H1 (cell line): ENCODE measurements at regions not wholly inside any gene's neighbourhood (a gene's known extent, or its start where the extent isn't known, plus 50 kb on each side); places are given as distances from the start of the nearest gene placed in this dataset.

ENCODE experiments used
- CTCF ChIA-PET: fragments of 300-600 bp; sonication (Branson Sonifier 250); formaldehyde crosslinking; loops from one replicate; lab custom pipeline; 2021; ENCODE audit not compliant: partially characterized antibody; lab: Charles Lee
- POLR2A ChIA-PET: fragments of 300-600 bp; sonication (Branson Sonifier 250); formaldehyde crosslinking; loops from one replicate; lab custom pipeline; 2021; ENCODE audit warnings: inconsistent platforms; ENCODE audit not compliant: partially characterized antibody; lab: Charles Lee
- DNase-seq, 2 experiments: peaks; one replicate each; pipeline versions ENCODE4 v3.0.0 to v3.0.0-alpha.2; 2010 to 2022; ENCODE audit warnings: low spot score in 2 of 2, low read depth in 1 of 2, mixed read lengths in 1 of 2
- FAIRE-seq: peaks from 2 replicates; lab custom pipeline; 2011; peaks lifted over from hg19 to GRCh38; lab: Jason Lieb, UNC
- H2AFZ ChIP-seq: 2 replicates; pipeline ENCODE4 v1.8.1; 2012; ENCODE audit warnings: low read length, inconsistent platforms
- H2AK5ac ChIP-seq: 2 replicates; pipeline ENCODE4 v1.6.1; 2013; ENCODE audit warnings: low read depth, low read length
- H2BK120ac ChIP-seq: replicated peaks from 2 replicates; pipeline ENCODE3; 2013; ENCODE audit warnings: low read depth, low read length, inconsistent platforms
- H2BK12ac ChIP-seq: 2 replicates; pipeline ENCODE4 v1.6.1; 2013; ENCODE audit warnings: low read depth, low read length
- H2BK15ac ChIP-seq: 2 replicates; pipeline ENCODE4 v1.6.1; 2013; ENCODE audit warnings: low read length
- H2BK20ac ChIP-seq: 2 replicates; pipeline ENCODE4 v1.6.1; 2013; ENCODE audit warnings: low read length
- H2BK5ac ChIP-seq: 2 replicates; pipeline ENCODE4 v1.6.1; 2013; ENCODE audit warnings: low read depth, low read length
- H3K14ac ChIP-seq: 2 replicates; pipeline ENCODE4 v1.6.1; 2013; ENCODE audit warnings: inconsistent platforms; ENCODE audit not compliant: insufficient read length
- H3K18ac ChIP-seq: 2 replicates; pipeline ENCODE4 v1.6.1; 2013; ENCODE audit warnings: low read length; ENCODE audit errors: extremely low read depth
- H3K23ac ChIP-seq: 2 replicates; pipeline ENCODE4 v1.6.1; 2013; ENCODE audit warnings: inconsistent platforms; ENCODE audit not compliant: insufficient read length
- H3K23me2 ChIP-seq: 2 replicates; pipeline ENCODE4 v1.6.1; 2013; ENCODE audit warnings: low read depth, low read length
- H3K27ac ChIP-seq: 2 replicates; pipeline ENCODE4 v1.6.1; 2011; ENCODE audit warnings: low read depth, low read length, inconsistent platforms
- H3K27me3 ChIP-seq, 4 experiments: replicated peaks in 1 of 4; 1 replicate in 1 of 4; 2 replicates in 3 of 4; pipeline versions ENCODE4 v1.6.1 to v1.8.1; 2011 to 2013; ENCODE audit warnings: low read length in 3 of 4, mild to moderate bottlenecking in 3 of 4, inconsistent platforms in 2 of 4, mixed read lengths in 2 of 4, moderate library complexity in 1 of 4; ENCODE audit not compliant: control insufficient read depth in 3 of 4, insufficient read depth in 3 of 4; ENCODE audit errors: extremely low read depth in 1 of 4
- H3K36me3 ChIP-seq, 4 experiments: 2 replicates each; pipeline versions ENCODE4 v1.6.1 to v1.8.1; 2011 to 2013; ENCODE audit warnings: mild to moderate bottlenecking in 4 of 4, low read length in 3 of 4, moderate library complexity in 2 of 4, control low read depth in 1 of 4, inconsistent platforms in 1 of 4; ENCODE audit not compliant: insufficient read depth in 4 of 4, control insufficient read depth in 2 of 4
- H3K4ac ChIP-seq: replicated peaks from 2 replicates; pipeline ENCODE3; 2013; ENCODE audit warnings: low read length, low read depth, mixed read lengths, inconsistent platforms; ENCODE audit not compliant: insufficient read length
- H3K4me1 ChIP-seq, 4 experiments: replicated peaks in 1 of 4; 1 replicate in 1 of 4; 2 replicates in 3 of 4; pipeline versions ENCODE4 v1.6.1 to v1.8.1; 2011 to 2013; ENCODE audit warnings: low read length in 3 of 4, inconsistent platforms in 2 of 4, mixed read lengths in 1 of 4; ENCODE audit not compliant: insufficient read depth in 4 of 4, control insufficient read depth in 3 of 4
- H3K4me2 ChIP-seq, 2 experiments: 2 replicates each; pipeline versions ENCODE4 v1.6.1 to v1.8.1; 2011 to 2013; ENCODE audit warnings: low read depth in 2 of 2, low read length in 2 of 2, control low read depth in 1 of 2, inconsistent platforms in 1 of 2, mild to moderate bottlenecking in 1 of 2; ENCODE audit not compliant: insufficient read depth in 1 of 2
- H3K4me3 ChIP-seq, 4 experiments: fragments of 200-600, 300-600 bp in 1 of 4; sonication (generic), shearing (Covaris generic), sonication (Bioruptor Twin) in 1 of 4; 2 replicates each; pipeline versions ENCODE4 v1.5.1 to v1.8.1; 2011 to 2016; ENCODE audit warnings: low read length in 4 of 4, low read depth in 3 of 4, control low read depth in 2 of 4, inconsistent platforms in 2 of 4, mild to moderate bottlenecking in 2 of 4, mixed read lengths in 1 of 4, moderate library complexity in 1 of 4; ENCODE audit not compliant: insufficient read depth in 2 of 4; ENCODE audit errors: extremely low read depth in 1 of 4
- H3K56ac ChIP-seq: replicated peaks from 2 replicates; pipeline ENCODE3; 2013; ENCODE audit warnings: low read depth, mild to moderate bottlenecking, mixed read lengths, low read length, inconsistent platforms; ENCODE audit not compliant: insufficient read length
- H3K79me1 ChIP-seq: 2 replicates; pipeline ENCODE4 v1.6.1; 2013; ENCODE audit warnings: low read depth, low read length, control low read depth
- H3K79me2 ChIP-seq, 2 experiments: 2 replicates each; pipeline versions ENCODE4 v1.6.1 to v1.8.1; 2012 to 2013; ENCODE audit warnings: low read length in 2 of 2, mild to moderate bottlenecking in 2 of 2, inconsistent platforms in 1 of 2; ENCODE audit not compliant: insufficient read depth in 2 of 2, control insufficient read depth in 1 of 2
- H3K9ac ChIP-seq, 4 experiments: replicated peaks in 1 of 4; 1 replicate in 1 of 4; 2 replicates in 3 of 4; pipeline versions ENCODE4 v1.6.1 to v1.8.1; 2011 to 2013; ENCODE audit warnings: low read depth in 3 of 4, low read length in 3 of 4, control low read depth in 2 of 4, mild to moderate bottlenecking in 2 of 4, moderate library complexity in 2 of 4, inconsistent platforms in 1 of 4; ENCODE audit errors: extremely low read depth in 1 of 4
- H3K9me3 ChIP-seq, 2 experiments: 2 replicates each; pipeline versions ENCODE4 v1.6.1 to v1.8.1; 2012 to 2013; ENCODE audit warnings: mild to moderate bottlenecking in 2 of 2, moderate library complexity in 2 of 2, control low read depth in 1 of 2, inconsistent platforms in 1 of 2, low read depth in 1 of 2, low read length in 1 of 2, mixed read lengths in 1 of 2; ENCODE audit not compliant: insufficient read depth in 2 of 2
- H4K20me1 ChIP-seq, 2 experiments: replicated peaks in 1 of 2; 2 replicates each; pipeline versions ENCODE3 to v1.8.1; 2011 to 2013; ENCODE audit warnings: inconsistent platforms in 2 of 2, low read length in 2 of 2, mild to moderate bottlenecking in 1 of 2; ENCODE audit not compliant: insufficient read depth in 2 of 2, control insufficient read depth in 1 of 2
- H4K5ac ChIP-seq: 2 replicates; pipeline ENCODE4 v1.6.1; 2013; ENCODE audit warnings: low read length, low read depth, mixed read lengths, inconsistent platforms; ENCODE audit not compliant: insufficient read length
- H4K8ac ChIP-seq: 2 replicates; pipeline ENCODE4 v1.8.0; 2013; ENCODE audit warnings: mild to moderate bottlenecking, moderate library complexity, low read length, inconsistent platforms; ENCODE audit not compliant: insufficient read depth; ENCODE audit errors: extremely low read depth
- H4K91ac ChIP-seq: replicated peaks from 2 replicates; pipeline ENCODE3; 2013; ENCODE audit warnings: low read length, mixed read lengths, inconsistent platforms; ENCODE audit not compliant: insufficient read length
- EP300 ChIP-seq, 2 experiments: IDR thresholded peaks; 1 replicate in 1 of 2; 2 replicates in 1 of 2; pipeline ENCODE4 v1.6.1; 2011 to 2012; ENCODE audit warnings: low read depth in 2 of 2, low read length in 2 of 2, mild to moderate bottlenecking in 2 of 2, borderline replicate concordance in 1 of 2, inconsistent platforms in 1 of 2, moderate library complexity in 1 of 2
- TAF1 ChIP-seq: IDR thresholded peaks from 2 replicates; pipeline ENCODE4 v1.6.1; 2011; ENCODE audit warnings: mild to moderate bottlenecking, low read depth, low read length
- WGBS, 2 experiments: shearing (Covaris generic) in 1 of 2; methylation state at CpG; one replicate each; pipeline versions ENCODE4 v1.1.6 to v1.1.7; 2013 to 2015; ENCODE audit warnings: low lambda C conversion rate in 2 of 2, mixed read lengths in 2 of 2, inconsistent platforms in 1 of 2, low coverage in 1 of 2, missing lambda C conversion rate in 1 of 2; ENCODE audit not compliant: insufficient replicate concordance in 2 of 2, insufficient coverage in 1 of 2, insufficient read length in 1 of 2; ENCODE audit errors: extremely low coverage in 1 of 2, missing lambda C conversion rate in 1 of 2; 5-methylcytosine and 5-hydroxymethylcytosine counted together

- no peaks in the 10 kb centered on the region for H3K79me2 ChIP-seq
- H3K9ac ChIP-seq: no peak overlapping the region
- H2AFZ ChIP-seq: no peak overlapping the region
- ChIA-PET CTCF (no interaction called here), POLR2A (no interaction called here)
- H2AK5ac ChIP-seq: no peak overlapping the region
- no peak overlapping the region for H3K23ac ChIP-seq
- H3K56ac ChIP-seq: no peak overlapping the region
- no peak overlapping the region for H3K4me2 ChIP-seq
- H3K14ac ChIP-seq: no peak overlapping the region
- DNase-seq (no peak), FAIRE-seq (no peak)
- H2BK12ac ChIP-seq: no peak overlapping the region
- H3K4me3 ChIP-seq: no peak overlapping the region
- no peak overlapping the region for H3K4ac ChIP-seq
- no peak overlapping the region for H3K18ac ChIP-seq
- no peak overlapping the region for H2BK20ac ChIP-seq
- no peaks in the 10 kb centered on the region for H3K4me1 ChIP-seq
- no peaks in the 10 kb centered on the region for H3K79me1 ChIP-seq
- WGBS, 2 experiments: 88% methylated on average over 4 of the region's 4 CpGs; no CpG with 5 or more reads in 1 of the 2 experiments
- H4K5ac ChIP-seq: no peak overlapping the region
- H3K27me3 ChIP-seq: no peaks in the 10 kb centered on the region
- no peak overlapping the region for H2BK15ac ChIP-seq
- H3K27ac ChIP-seq: no peak overlapping the region
- no peak for TF ChIP-seq EP300 (IDR thresholded peaks at IDR 0.05; ENCODE audit: borderline replicate concordance in 1 of 2, low read depth in 2 of 2, low read length in 2 of 2)
- TF ChIP-seq TAF1: no peak
- H2BK5ac ChIP-seq: no peak overlapping the region
- no peak overlapping the region for H4K8ac ChIP-seq
- no peak overlapping the region for H4K91ac ChIP-seq
- H3K36me3 ChIP-seq: no peaks in the 10 kb centered on the region
- no peaks in the 10 kb centered on the region for H3K23me2 ChIP-seq
- no peak overlapping the region for H2BK120ac ChIP-seq
- no peaks in the 10 kb centered on the region for H4K20me1 ChIP-seq
- no peaks in the 10 kb centered on the region for H3K9me3 ChIP-seq
These were observed 154.4 kb downstream of the LRIG3 start for GRCh38 chr12:58765653-58766512.
